ENCODE measurements at regions not wholly inside any gene's neighbourhood (a gene's known extent, or its start where the extent isn't known, plus 50 kb on each side); places are given as distances from the start of the nearest gene placed in this dataset.

GRCh38 chr6:169907419-169908115 lies 156.1 kb downstream of the ERMARD start:
- no peak for DNase-seq (ENCODE audit: low spot score)
- no peak for TF ChIP-seq CTCF (IDR thresholded peaks at IDR 0.05; ENCODE audit: extremely low read depth, insufficient read depth, missing control alignments)
- in situ Hi-C loops (cut with MboI; ENCODE audit: low pct_unique_long_range_greater_than_20kb, low sequenced_read_pairs, unreplicated experiment) = no loop called here

- TF ChIP-seq CTCF (IDR thresholded peaks at IDR 0.05; ENCODE audit: extremely low read depth, insufficient read depth, missing control alignments) = no peak
- in situ Hi-C loops (cut with MboI; ENCODE audit: low pct_unique_long_range_greater_than_20kb, low sequenced_read_pairs, unreplicated experiment) = no loop called here
- DNase-seq (ENCODE audit: low spot score) = no peak
These were observed 155.4 kb downstream of the ERMARD start for GRCh38 chr6:169906688-169907418.

DNA sequence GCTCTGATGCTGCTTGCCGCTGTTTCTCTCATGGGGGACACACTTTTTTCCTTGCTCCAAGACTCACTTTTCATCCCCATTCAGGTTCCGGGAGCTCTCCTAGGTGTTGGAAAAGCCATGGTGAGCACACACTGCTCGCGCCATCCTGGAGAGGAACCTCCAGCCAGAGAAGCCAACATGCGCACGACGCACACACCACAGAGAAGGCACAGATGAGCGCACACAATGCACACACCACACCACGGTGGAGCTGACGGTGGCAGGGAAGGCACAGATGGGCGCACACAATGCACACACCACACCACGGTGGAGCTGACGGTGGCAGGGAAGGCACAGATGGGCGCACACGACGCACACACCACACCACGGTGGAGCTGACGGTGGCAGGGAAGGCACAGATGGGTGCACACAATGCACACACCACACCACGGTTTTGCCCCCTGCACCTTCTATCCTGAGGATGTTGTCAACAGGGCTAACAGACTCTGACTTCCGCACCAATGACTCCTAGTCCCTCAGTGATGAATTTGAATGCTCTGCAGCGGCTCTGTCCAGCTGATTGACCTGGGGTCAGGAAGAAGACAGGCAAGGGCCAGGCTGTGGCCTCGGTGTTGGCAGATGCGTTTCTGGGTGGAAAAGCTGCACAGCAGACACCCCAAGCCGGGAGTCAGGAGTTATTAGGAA lies 154.7 kb downstream of the ERMARD start:
- no peak for TF ChIP-seq CTCF (IDR thresholded peaks at IDR 0.05; ENCODE audit: extremely low read depth, insufficient read depth, missing control alignments)
- DNase-seq (ENCODE audit: low spot score) = no peak
- in situ Hi-C loops (cut with MboI; ENCODE audit: low pct_unique_long_range_greater_than_20kb, low sequenced_read_pairs, unreplicated experiment) = no loop called here

- no peak for DNase-seq (ENCODE audit: low spot score)
- TF ChIP-seq CTCF (IDR thresholded peaks at IDR 0.05; ENCODE audit: extremely low read depth, insufficient read depth, missing control alignments) = no peak
- in situ Hi-C loops (cut with MboI; ENCODE audit: low pct_unique_long_range_greater_than_20kb, low sequenced_read_pairs, unreplicated experiment) = no loop called here
These were observed 153.8 kb downstream of the ERMARD start for GRCh38 chr6:169905041-169905807.

DNA sequence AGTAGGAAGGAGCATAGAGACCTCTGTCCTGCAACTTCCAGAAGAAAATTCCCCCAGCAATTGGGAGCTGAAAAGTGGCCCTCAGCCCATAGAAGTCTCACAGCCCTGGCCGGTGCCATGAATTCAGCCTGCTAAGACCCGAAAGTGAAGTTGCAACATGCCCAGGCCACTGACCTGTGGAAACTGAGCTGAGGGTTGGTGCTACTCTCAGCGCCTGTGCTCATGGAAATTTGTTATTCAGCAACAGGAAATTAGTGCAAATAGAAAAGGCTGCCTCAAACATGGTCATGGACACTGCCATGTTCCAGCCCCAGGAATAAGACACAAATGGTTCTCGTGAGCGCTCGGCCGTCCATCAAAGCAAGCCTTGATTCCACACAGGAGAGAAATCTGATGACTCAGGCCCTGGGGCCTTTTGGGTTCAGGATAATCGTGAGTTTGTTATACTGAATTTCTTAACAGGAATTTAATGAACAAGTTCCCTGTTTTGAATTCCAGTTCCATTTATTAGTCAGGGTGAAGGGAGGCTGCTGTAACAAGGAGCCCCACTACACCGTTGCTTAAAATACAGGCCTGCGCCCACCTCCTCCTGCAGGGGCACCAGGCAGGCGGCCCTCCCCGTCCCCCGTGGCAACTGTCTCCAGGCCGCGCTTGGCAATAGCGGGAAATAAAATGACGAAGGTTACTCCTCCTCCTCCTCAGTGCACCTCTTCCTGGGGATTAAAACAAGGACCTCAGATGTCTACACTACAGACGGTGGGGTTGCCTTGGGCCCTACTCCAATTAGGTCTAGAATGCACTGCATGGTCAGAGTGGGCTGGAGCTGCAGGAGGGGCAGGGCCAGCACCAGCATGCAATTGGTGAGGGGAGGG lies 152.9 kb downstream of the ERMARD start:
- DNase-seq (ENCODE audit: low spot score) = no peak
- in situ Hi-C loops (cut with MboI; ENCODE audit: low pct_unique_long_range_greater_than_20kb, low sequenced_read_pairs, unreplicated experiment) = no loop called here
- no peak for TF ChIP-seq CTCF (IDR thresholded peaks at IDR 0.05; ENCODE audit: extremely low read depth, insufficient read depth, missing control alignments)

All from GM13977 (cell line).